Activated CD4-positive, alpha-beta T cell treated with anti-CD3 and anti-CD28 coated beads, Interleukin-2, amount 50 U/mL, for 16 hours (primary cell): ENCODE measurements at regions not wholly inside any gene's neighbourhood (a gene's known extent, or its start where the extent isn't known, plus 50 kb on each side); places are given as distances from the start of the nearest gene placed in this dataset.

Source experiments
- DNase-seq: peaks from one replicate; pipeline ENCODE4 v3.0.0-alpha.2; 2020

- DNase-seq, result no peak
Observed at GRCh38 chr18:10365901-10366300, 88.5 kb upstream of the APCDD1 start.

DNA sequence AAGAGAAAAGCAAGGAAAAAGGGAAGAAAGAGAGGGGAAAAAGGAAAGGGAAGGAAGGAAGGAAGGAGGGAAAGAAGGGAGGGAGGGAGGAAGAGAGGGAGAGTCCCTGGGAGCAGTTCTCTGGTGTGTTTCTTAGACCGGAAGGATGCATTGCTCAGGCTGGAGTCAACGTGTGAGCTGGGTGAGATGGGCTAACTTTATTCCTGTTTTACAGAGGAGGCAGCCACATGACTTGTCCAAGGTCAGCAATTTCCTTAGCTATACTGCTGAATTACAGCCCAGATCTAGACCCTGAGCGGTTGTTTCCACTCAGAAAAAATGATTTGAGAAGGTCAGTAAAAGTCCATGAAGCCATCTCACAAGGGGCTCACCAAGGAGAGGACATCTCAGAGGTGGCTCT is 86.6 kb upstream of the APCDD1 start:
- no peak for DNase-seq

DNA sequence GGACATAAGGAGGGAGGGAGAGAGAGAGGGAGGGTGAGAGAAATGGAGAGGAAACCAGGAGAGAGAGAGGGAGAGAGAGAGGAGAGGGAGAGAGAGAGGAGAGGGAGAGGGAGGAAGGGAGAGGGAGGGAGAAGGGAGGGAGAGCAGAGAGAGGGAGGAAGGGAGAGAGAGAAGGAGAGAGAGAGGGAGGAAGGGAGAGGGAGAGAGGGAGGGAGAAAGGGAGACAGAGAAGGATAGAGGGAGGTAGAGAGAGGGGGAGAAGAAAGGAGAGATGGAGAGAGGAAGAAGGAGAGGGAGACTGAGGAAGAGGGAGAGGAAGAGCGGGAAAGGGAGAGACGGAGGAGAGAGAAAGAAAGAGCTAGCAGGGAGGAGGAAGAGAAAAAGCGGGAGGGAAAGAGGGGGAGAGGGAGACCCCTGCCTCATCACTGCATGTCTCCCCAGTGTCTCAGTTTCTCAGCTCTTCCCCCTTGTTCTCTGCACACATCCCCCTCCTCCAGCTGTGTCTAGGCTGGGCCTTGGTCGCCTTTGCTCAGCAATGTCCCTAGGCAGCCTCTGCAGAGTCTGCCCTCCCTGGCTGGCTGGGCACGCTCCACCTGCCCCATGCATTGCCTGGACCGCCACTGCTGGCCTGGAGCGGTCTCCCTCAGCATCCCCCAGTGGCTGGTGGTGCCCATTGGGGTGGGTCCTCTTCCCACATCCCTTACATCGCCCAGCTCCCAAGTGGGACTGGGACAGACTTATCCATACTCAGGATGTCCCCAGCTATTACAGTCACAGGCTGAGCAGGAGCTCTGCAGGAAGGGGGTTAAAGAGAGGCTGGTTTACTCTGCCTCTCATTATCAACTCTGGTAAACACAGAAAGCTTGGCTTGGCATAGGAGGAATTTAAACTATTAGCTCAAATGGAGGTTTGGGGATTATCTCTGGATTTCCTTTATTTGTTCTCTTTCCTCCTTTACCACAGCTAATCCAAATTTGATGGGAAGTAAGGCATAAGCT is 85.7 kb upstream of the APCDD1 start:
- DNase-seq, result no peak

DNA sequence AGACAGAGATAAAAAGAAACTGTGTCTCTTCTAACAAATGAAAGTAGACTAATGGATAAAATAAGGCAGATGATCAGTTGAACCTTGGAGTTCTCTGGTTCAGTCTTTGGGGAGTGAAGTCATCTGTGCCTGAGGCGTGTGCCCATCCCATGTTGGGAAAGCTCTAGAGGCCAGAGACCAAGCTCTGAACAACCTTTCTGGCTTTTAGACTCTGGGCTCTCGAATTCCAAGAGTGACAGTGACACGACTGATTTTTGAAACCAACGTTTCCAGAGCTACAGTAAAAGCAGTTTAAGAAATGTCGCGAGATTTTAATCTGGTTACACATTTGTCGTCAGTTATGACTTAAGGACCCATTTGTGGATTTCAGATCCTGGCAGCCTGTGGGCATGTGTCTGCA is 83.7 kb upstream of the APCDD1 start:
- no peak for DNase-seq

GRCh38 chr18:10371165-10371564 is 83.3 kb upstream of the APCDD1 start:
- no peak for DNase-seq

GRCh38 chr18:10374195-10374594 is 80.2 kb upstream of the APCDD1 start:
- no peak for DNase-seq

DNA sequence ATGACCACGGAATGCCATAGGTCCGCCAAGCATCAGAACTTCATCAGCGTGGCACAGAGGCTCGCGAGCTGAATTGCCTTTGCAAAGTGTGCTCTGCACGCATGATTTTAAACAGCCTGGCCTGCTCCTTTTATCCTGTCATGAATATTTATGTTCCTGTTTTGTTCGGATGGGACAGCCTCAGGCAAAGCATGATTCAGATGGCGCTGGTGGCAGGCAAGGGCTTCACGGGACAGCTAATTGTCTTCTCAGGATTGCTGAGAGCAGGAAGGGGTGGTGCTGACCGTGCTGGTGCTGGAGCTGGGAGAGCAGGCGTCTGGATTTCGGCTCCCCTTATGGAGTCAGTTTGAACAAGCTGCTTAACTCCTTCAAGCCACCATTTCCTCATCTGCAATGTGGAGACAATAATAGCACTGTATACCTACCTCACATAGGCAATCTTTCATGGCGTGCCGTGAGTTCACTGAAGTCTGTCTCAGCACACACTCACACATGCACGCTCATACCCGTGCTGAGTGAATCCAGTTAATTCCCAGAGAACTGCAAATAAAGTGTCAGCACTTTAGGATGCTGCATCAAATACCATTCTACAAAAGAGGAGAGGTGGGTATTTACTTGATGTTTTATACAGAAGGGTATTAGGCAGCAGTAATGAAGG is 79.7 kb upstream of the APCDD1 start:
- no peak for DNase-seq

GRCh38 chr18:10376731-10377130 is 77.7 kb upstream of the APCDD1 start:
- DNase-seq, result no peak

DNA sequence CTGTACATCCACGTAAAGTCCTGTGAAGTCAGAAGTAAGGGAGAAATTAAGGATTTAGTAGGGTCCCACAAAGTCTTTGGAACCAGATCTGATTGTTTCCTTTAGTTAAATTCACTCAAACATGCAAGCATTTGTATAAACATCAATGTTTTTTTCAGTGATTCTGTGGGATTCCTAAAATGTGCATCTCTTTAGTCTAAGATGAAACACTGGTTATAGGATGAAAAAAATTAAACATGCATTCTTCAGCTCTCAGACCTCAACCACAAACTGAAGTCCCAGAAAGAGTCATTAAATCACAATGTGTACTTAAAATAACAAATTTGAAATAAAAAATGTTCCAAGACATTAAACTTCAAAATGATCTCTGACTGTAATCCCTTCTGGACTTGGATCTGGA is 76.5 kb upstream of the APCDD1 start:
- no peak for DNase-seq

DNA sequence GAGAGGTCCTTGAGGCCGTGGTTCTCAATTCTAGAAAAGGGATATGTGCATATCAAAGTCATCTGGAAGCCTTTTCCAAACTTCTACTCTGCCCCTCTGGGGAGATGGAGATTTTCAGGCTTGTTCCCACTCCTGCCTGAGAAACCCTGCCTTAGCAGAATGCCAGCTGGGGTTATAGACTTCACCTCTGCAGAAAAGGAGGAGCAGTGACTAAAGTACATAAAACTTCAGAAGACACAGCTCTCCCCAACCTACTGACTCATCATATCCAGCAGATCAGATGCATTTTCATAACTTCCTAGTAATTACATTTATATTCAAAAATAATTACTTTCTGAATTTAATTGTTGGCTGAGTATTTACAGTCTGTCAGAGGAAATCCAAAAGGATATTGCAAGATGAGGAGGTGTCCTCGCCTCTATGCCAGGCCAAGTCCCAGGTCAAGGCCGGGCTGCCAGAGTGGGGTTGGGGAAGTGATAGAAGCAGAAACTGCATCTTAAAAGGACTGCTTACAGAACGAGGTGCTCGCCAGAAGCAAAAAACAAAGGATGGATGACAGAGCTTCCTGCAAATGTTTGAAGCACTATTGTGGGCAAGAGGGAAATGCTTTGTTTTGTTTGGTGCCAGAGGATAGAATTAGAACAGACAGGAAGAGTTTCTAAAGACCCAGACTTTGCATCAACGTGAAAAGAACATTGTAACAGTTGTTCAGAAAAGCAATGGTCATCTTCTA is 75.6 kb upstream of the APCDD1 start:
- no peak for DNase-seq

DNA sequence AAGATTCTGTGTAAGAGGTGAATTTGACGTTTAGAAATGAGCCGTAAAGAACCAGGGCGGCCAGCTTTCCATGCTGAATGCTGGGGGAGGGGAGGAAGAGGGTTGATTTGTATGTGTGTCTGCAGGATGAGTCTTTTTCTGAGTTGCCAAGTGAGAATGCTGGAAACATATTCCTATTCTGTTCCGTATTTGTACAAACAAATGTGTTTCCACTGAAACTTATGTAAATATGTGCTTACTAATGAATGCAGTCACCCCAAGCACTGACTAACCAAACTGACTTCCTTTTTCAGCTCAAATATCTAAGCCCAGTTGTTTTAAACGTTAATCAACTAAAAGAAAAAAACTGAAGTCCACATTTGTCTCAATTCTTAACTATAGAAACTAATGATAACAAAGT is 74.9 kb upstream of the APCDD1 start:
- DNase-seq, result no peak

DNA sequence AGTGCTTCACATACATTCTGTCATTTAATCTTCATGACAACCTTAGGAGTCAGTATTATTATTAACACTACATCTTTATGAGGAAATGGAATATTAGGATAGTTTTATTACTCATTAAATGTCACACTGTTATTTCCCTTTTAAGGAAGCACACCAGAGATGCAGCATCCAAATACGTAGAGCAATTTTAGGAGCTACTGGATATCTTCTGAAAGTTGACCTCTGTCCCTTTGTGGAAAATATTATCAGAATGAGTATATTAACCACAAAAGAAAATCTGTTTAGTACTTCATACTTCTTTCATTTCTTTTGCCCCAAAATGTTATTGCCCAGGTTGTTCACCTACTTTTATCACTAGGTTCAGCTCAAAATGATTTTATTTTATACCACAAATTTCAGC is 72.9 kb upstream of the APCDD1 start:
- no peak for DNase-seq

- no peak for DNase-seq
Observed at GRCh38 chr18:10381951-10382350, 72.5 kb upstream of the APCDD1 start.

- no peak for DNase-seq
Observed at GRCh38 chr18:10386049-10386448, 68.4 kb upstream of the APCDD1 start.

DNA sequence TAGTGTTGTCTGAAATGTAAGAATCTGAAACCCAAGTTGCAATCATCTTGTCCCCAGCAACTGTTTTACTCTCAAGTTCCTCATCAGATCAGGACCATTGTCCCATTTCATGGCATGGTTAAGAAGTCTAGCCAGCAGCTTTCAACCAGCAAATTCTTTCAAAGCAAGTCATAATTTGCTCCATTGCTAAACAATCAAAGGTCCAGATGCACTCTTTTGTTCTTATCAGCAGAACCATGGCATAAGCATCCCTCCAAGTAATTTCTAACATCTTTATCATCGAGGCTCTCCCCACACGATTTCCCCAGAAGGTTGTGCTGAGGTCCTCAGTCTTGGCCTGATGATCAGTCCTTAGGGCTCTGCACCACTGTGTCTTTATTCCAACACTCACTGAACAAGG is 67.5 kb upstream of the APCDD1 start:
- DNase-seq, result no peak

- no peak for DNase-seq
Observed at GRCh38 chr18:10387399-10387798, 67.0 kb upstream of the APCDD1 start.

GRCh38 chr18:10388373-10388772 is 66.1 kb upstream of the APCDD1 start:
- no peak for DNase-seq

- DNase-seq, result no peak
Observed at GRCh38 chr18:10391506-10391905, 62.9 kb upstream of the APCDD1 start.

DNA sequence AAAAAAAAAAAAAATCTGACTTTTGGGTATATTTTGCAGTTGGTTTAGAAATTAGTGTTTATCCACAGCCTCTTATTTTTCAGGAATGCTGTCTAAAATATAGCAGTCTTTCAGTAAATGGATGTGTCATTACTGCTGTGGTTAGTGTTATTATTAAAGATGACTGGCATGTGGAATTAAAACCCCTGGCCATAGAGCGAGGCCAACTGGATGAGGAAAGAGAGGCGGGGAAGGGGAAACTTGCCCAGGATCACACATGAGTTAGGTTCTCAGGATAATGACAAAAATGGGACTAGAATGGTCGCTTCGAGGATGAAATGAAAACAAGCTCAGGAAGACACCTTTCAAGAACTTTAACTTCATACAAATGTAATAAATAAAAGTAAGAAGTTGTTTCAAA is 57.4 kb upstream of the APCDD1 start:
- DNase-seq, result no peak

- no peak for DNase-seq
Observed at GRCh38 chr18:10398571-10398970, 55.9 kb upstream of the APCDD1 start.

- no peak for DNase-seq
Observed at GRCh38 chr18:10399465-10399864, 55.0 kb upstream of the APCDD1 start.

GRCh38 chr18:10400534-10401307 is 53.7 kb upstream of the APCDD1 start:
- DNase-seq, result no peak

DNA sequence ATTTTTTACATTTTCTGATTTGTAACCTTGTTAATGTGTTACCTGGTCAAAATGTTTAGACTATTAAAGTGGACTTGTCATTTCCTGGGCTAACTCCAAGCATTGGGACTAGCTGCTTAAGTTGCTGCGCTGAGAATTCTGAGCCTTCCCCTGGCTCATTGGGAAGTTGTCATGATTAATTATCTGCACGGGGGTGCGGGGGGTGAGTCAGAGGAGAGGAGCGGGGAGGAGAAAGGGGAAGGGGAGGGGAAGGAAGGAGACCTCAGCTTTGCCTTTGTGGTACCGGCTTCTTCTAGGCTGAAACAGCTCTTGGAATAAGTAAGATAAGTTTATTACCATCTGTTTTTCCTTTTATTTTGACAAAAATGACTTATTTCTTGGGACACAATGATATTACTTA is 52.9 kb upstream of the APCDD1 start:
- DNase-seq, result no peak
